Osteocyte (in vitro differentiated cells): ENCODE measurements at regions not wholly inside any gene's neighbourhood (a gene's known extent, or its start where the extent isn't known, plus 50 kb on each side); places are given as distances from the start of the nearest gene placed in this dataset.

Experiments
- DNase-seq: peaks from one replicate; pipeline ENCODE4 v3.0.0; 2021; ENCODE audit warnings: mixed read lengths; ENCODE audit not compliant: unreplicated experiment; ENCODE audit errors: extremely low spot score
- H3K27ac Mint-ChIP-seq: one replicate; pipeline ENCODE4 v1.8.0; 2021; ENCODE audit warnings: mild to moderate bottlenecking, mixed read lengths; ENCODE audit not compliant: unreplicated experiment
- H3K27me3 Mint-ChIP-seq: one replicate; pipeline ENCODE4 v1.8.0; 2021; ENCODE audit warnings: mixed read lengths; ENCODE audit not compliant: unreplicated experiment
- H3K36me3 Mint-ChIP-seq: one replicate; pipeline ENCODE4 v1.8.0; 2021; ENCODE audit warnings: mixed read lengths; ENCODE audit not compliant: unreplicated experiment
- H3K4me1 Mint-ChIP-seq: one replicate; pipeline ENCODE4 v1.8.0; 2021; ENCODE audit warnings: mixed read lengths; ENCODE audit not compliant: unreplicated experiment
- H3K4me3 Mint-ChIP-seq: one replicate; pipeline ENCODE4 v1.8.0; 2021; ENCODE audit warnings: mild to moderate bottlenecking, moderate library complexity, mixed read lengths; ENCODE audit not compliant: unreplicated experiment
- H3K9me3 Mint-ChIP-seq: one replicate; pipeline ENCODE4 v1.8.0; 2021; ENCODE audit warnings: mixed read lengths; ENCODE audit not compliant: unreplicated experiment
- CTCF ChIP-seq: fragments of 200-600 bp; sonication (generic); IDR thresholded peaks from 2 replicates; pipeline ENCODE4 v1.5.0; 2021; ENCODE audit warnings: antibody characterized with exemption, mild to moderate bottlenecking, moderate library complexity

- Mint-ChIP-seq H3K27me3 (no peaks in the 10 kb centered on the region), H3K27ac (no peak overlapping the region), H3K4me3 (no peak overlapping the region), H3K9me3 (peaks cover 55% of the 10 kb centered on the region), H3K36me3 (no peaks in the 10 kb centered on the region), H3K4me1 (no peaks in the 10 kb centered on the region)
- TF ChIP-seq CTCF, result no peak
- no peak for DNase-seq
Observed at GRCh38 chr18:78292618-78293380, 686.8 kb upstream of the SALL3 start.

- Mint-ChIP-seq H3K36me3 (no peaks in the 10 kb centered on the region), H3K4me1 (no peaks in the 10 kb centered on the region), H3K9me3 (peaks cover 50% of the 10 kb centered on the region), H3K27me3 (no peaks in the 10 kb centered on the region), H3K27ac (no peak overlapping the region), H3K4me3 (no peak overlapping the region)
- DNase-seq, result no peak
- TF ChIP-seq CTCF, result no peak
Observed at GRCh38 chr18:78293540-78293939, 686.1 kb upstream of the SALL3 start.

- H3K9me3 Mint-ChIP-seq, result peaks cover 46% of the 10 kb centered on the region
- H3K27me3 Mint-ChIP-seq, result no peaks in the 10 kb centered on the region
- no peaks in the 10 kb centered on the region for H3K4me1 Mint-ChIP-seq
- no peak for DNase-seq
- no peak overlapping the region for H3K4me3 Mint-ChIP-seq
- TF ChIP-seq CTCF, result no peak
- H3K27ac Mint-ChIP-seq, result no peak overlapping the region
- H3K36me3 Mint-ChIP-seq, result no peaks in the 10 kb centered on the region
Observed at GRCh38 chr18:78293940-78294541, 685.6 kb upstream of the SALL3 start.

- H3K36me3 Mint-ChIP-seq, result no peaks in the 10 kb centered on the region
- TF ChIP-seq CTCF, result no peak
- H3K4me3 Mint-ChIP-seq, result no peak overlapping the region
- H3K27ac Mint-ChIP-seq, result no peak overlapping the region
- DNase-seq, result no peak
- H3K4me1 Mint-ChIP-seq, result no peaks in the 10 kb centered on the region
- peaks cover 42% of the 10 kb centered on the region for H3K9me3 Mint-ChIP-seq
- no peaks in the 10 kb centered on the region for H3K27me3 Mint-ChIP-seq
Observed at GRCh38 chr18:78295262-78295661, 684.4 kb upstream of the SALL3 start.

GRCh38 chr18:78296166-78296565 lies 683.5 kb upstream of the SALL3 start:
- Mint-ChIP-seq H3K36me3 (no peaks in the 10 kb centered on the region), H3K27ac (no peak overlapping the region), H3K27me3 (no peaks in the 10 kb centered on the region), H3K9me3 (peaks cover 38% of the 10 kb centered on the region), H3K4me1 (no peaks in the 10 kb centered on the region), H3K4me3 (no peak overlapping the region)
- TF ChIP-seq CTCF, result no peak
- no peak for DNase-seq
